Cardiac fibroblast (primary cell): ENCODE measurements at regions not wholly inside any gene's neighbourhood (a gene's known extent, or its start where the extent isn't known, plus 50 kb on each side); places are given as distances from the start of the nearest gene placed in this dataset.

Experiments used
- DNase-seq, 2 donors: peaks; one replicate each; pipeline versions ENCODE4 v3.0.0 to v3.0.0-alpha.2; 2010; ENCODE audit warnings: low read depth in 2 of 2
- H3K4me3 ChIP-seq, 2 donors: replicated peaks in 1 of 2; 1 replicate in 1 of 2; 2 replicates in 1 of 2; pipeline ENCODE4 v1.5.1; 2011; ENCODE audit warnings: low read depth in 2 of 2, low read length in 2 of 2, mild to moderate bottlenecking in 2 of 2, moderate library complexity in 1 of 2
- TF ChIP-seq, protein P1 (sequence below): IDR thresholded peaks from one replicate; pipeline ENCODE4 v1.5.1; 2011; ENCODE audit warnings: low read depth, mild to moderate bottlenecking, low read length, inconsistent platforms

DNA sequence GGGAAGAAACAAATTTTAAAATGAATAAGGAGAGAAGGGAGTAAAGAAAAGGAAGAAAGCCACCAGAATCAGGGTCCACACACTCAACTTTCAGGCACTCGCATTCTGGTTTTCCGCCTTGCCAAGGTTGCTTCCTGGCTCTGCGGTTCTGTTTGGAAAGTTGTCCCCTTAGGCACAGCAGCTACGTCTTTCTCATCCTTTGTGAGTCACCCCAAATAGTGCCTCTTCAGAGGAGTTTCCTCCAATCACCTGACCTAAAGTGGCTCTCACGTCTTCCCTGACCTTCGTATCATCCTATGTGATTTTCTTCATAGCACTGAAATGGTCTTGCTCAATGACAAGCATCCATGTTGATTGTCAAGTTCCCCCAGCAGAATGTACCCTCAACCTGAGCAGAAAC, 99.5 kb upstream of the TMCC3 start:
- TF ChIP-seq, protein P1, sequence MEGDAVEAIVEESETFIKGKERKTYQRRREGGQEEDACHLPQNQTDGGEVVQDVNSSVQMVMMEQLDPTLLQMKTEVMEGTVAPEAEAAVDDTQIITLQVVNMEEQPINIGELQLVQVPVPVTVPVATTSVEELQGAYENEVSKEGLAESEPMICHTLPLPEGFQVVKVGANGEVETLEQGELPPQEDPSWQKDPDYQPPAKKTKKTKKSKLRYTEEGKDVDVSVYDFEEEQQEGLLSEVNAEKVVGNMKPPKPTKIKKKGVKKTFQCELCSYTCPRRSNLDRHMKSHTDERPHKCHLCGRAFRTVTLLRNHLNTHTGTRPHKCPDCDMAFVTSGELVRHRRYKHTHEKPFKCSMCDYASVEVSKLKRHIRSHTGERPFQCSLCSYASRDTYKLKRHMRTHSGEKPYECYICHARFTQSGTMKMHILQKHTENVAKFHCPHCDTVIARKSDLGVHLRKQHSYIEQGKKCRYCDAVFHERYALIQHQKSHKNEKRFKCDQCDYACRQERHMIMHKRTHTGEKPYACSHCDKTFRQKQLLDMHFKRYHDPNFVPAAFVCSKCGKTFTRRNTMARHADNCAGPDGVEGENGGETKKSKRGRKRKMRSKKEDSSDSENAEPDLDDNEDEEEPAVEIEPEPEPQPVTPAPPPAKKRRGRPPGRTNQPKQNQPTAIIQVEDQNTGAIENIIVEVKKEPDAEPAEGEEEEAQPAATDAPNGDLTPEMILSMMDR, result no peak
- no peak overlapping the region for H3K4me3 ChIP-seq
- DNase-seq, result no peak

DNA sequence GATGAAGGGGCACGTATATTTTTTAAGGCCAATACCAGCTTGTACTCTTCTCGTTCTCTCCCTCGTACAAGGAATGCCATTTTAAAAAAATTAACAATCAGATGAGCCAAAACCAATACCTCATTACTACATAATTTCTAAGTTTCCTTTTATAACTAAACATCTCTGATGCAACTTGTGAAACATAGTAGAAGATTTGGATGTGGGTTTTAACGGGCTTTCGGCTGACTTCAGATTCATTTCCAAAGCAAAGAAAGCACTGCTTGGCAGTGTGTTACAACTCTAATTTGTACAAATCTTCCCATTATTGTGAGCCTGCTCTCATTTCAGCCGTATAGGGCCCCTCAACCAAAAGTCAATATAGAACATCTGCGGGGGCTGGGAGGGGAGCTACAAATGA, 99.1 kb upstream of the TMCC3 start:
- TF ChIP-seq, protein P1, result no peak
- H3K4me3 ChIP-seq, result no peak overlapping the region
- DNase-seq, result no peak

DNA sequence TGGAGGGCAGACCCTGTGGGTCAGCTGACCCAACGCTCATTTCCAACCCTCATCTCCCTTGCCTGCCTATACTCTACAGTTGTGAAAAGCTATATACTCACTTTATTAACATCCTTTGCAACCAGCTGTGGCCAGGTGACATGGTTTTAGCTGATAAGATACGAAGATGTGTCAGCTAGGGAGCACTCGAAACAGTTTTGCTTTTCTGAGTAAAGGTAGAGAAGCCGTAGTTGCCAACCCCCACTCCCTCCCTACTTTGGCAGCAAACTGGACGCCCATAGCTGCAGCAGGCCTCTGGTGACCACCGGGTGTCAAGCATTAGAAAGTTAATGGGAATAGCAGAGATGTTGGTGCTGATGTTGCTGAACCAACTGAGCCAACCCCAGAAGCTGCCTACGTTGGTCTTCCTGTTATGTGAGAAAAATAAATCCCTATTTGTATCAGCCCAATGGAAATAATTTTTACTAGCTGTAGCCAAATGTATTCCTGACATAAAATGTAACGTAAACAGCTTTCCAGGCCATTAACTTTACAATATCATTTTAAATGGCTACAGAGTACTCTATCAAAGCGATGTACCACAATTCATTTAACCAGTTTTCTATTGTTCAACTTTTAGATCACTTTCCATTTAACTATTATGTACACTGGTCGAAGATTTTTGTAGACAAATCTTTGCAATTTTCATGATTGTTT, 98.5 kb upstream of the TMCC3 start:
- H3K4me3 ChIP-seq, result no peak overlapping the region
- DNase-seq, result no peak
- TF ChIP-seq, protein P1, result no peak

DNA sequence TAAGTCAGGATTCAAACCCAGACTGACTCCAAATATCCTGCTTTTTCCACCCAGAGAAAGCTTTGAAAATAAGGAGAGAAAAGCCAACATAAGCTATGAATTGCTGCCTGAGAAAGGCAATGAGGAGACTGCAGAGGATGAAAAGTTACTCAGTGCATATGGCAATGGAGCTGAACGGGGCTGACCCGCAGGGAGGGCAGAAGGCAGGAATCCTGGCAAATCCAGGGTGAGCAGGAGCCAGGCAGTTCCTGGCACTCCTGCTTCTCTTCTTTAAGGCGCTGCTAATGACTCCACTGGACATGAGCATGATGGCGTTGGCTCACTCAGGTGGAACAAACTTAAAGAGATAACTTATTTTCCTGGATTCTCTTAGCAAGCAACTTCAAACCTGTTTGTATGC, 95.2 kb upstream of the TMCC3 start:
- TF ChIP-seq, protein P1, result no peak
- no peak overlapping the region for H3K4me3 ChIP-seq
- no peak for DNase-seq

DNA sequence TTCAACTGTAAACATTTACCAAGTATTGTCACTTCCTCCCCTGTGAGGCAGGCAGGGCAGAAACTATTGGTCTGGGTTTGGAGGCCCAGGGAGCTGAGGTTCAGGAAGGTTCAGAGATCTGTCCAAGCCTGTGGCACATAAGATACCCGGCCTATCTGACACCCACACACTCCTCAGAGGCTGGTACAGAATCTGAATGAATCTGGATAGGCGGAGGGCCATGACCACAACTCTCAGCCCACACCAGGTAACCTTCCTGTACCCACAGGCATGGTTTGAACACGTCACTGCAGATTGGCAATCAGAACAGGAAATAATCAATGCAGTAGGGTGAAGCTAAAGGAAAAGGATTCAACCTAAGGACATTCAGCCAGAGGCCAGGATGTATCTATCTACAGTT, 92.8 kb upstream of the TMCC3 start:
- no peak for DNase-seq
- TF ChIP-seq, protein P1, result no peak
- no peak overlapping the region for H3K4me3 ChIP-seq

DNA sequence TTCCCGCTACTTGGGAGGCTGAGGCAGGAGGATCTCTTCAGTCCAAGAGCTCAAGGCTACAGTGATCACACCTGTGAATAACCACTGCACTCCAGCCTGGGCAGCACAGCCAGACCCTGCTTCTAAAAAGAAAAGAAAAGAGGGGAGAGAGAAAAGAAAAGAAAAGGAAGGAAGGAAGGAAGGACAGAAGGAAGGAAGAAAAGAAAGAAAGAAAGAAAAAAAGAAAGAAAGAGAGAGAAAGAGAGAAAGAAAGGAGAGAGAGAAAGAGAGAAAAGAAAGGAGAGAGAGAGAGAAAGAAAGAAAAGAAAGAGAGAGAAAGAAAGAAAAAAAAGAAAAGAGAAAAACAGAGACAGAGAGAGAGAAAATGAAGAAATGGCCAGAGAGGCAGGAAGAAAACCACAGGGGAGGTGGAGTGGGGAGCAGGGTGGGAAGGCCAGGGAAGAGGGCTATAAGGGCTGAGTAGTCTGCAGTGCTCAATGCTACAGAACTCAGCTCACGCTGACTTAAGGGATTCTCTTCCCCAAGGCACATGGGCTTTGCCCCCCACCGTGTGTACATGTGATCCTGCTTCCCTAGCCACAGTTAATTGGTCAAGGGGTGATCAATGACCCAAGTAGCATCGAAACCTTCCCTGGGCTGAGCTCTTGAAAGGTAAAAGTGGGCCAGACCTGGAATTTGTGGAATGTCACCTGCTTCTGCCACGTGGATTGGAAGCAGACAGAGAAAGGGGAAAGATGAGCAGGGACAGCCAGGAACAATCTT, 90.4 kb upstream of the TMCC3 start:
- no peak overlapping the region for H3K4me3 ChIP-seq
- TF ChIP-seq, protein P1, result no peak
- no peak for DNase-seq
